GM12878 (cell line): ENCODE measurements at regions not wholly inside any gene's neighbourhood (a gene's known extent, or its start where the extent isn't known, plus 50 kb on each side); places are given as distances from the start of the nearest gene placed in this dataset.

Experiments
- CREM ChIP-seq: IDR thresholded peaks from 2 replicates; pipeline ENCODE4 v1.6.1; 2014; ENCODE audit warnings: antibody characterized with exemption, low read depth
- CTCF ChIP-seq, 3 experiments: IDR thresholded peaks in 2 of 3; conservative IDR thresholded peaks in 1 of 3; 2 replicates each; pipeline ENCODE4 v1.5.1; 2011; ENCODE audit warnings: low read depth in 3 of 3, low read length in 3 of 3, mild to moderate bottlenecking in 3 of 3, control low read depth in 2 of 3, moderate library complexity in 2 of 3, inconsistent platforms in 1 of 3, mixed read lengths in 1 of 3; ENCODE audit not compliant: control insufficient read depth in 2 of 3, insufficient read depth in 1 of 3; ENCODE audit errors: extremely low read depth in 1 of 3
- E2F4 ChIP-seq: IDR thresholded peaks from 2 replicates; pipeline ENCODE4 v1.6.1; 2012; ENCODE audit warnings: low read depth, low read length, improper control_type of control experiment
- RBBP5 ChIP-seq: fragments of 200-600 bp; sonication (generic); conservative IDR thresholded peaks from 2 replicates; pipeline ENCODE4 v1.6.1; 2016
- SIN3A ChIP-seq: IDR thresholded peaks from 2 replicates; pipeline ENCODE4 v1.6.1; 2012; ENCODE audit warnings: low read depth, low read length, improper control_type of control experiment
- ZNF274 ChIP-seq: IDR thresholded peaks from one replicate; pipeline ENCODE4 v1.8.0; 2011; ENCODE audit not compliant: insufficient read length, insufficient read depth

- TF ChIP-seq CTCF (IDR thresholded peaks at IDR 0.05 in 2 of 3, conservative IDR thresholded peaks at IDR 0.05 in 1 of 3; ENCODE audit: control insufficient read depth in 2 of 3, extremely low read depth in 1 of 3, insufficient read depth in 1 of 3, low read depth in 3 of 3, low read length in 3 of 3) (no peak), CREM (no peak), RBBP5 (no peak), SIN3A (no peak), ZNF274 (no peak), E2F4 (no peak)
Observed at GRCh38 chr6:120112980-120113379, 763.4 kb upstream of the MAN1A1 start.
